ENCODE measurements at regions not wholly inside any gene's neighbourhood (a gene's known extent, or its start where the extent isn't known, plus 50 kb on each side); places are given as distances from the start of the nearest gene placed in this dataset.
"Not testable (repeated sequence)": the region's sequence is repeated elsewhere in the genome, so short reads cannot be mapped to it uniquely, and the experiment has no call there.

- DNase-seq = no peak
These were observed 536.3 kb upstream of the PTPRD start for GRCh38 chr9:11149065-11149464.

GRCh38 chr9:11158063-11158462, 545.3 kb upstream of the PTPRD start:
- peak in 1 of 2 experiments; percentile 5 for DNase-seq

- DNase-seq = no peak
These were observed 545.9 kb upstream of the PTPRD start for GRCh38 chr9:11158676-11159075.

GRCh38 chr9:11159318-11159862, 546.6 kb upstream of the PTPRD start:
- no peak for DNase-seq

GRCh38 chr9:11163843-11164242, 551.0 kb upstream of the PTPRD start:
- no peak for DNase-seq

GRCh38 chr9:11182001-11182400, 569.2 kb upstream of the PTPRD start:
- no peak for DNase-seq

- no peak for DNase-seq
These were observed 577.9 kb upstream of the PTPRD start for GRCh38 chr9:11190719-11191118.

GRCh38 chr9:11192993-11193392, 580.2 kb upstream of the PTPRD start:
- no peak for DNase-seq

- no peak for DNase-seq
These were observed 581.4 kb upstream of the PTPRD start for GRCh38 chr9:11194246-11194645.

GRCh38 chr9:11196840-11197365, 584.1 kb upstream of the PTPRD start:
- not testable (repeated sequence) for DNase-seq

GRCh38 chr9:11199335-11199734, 586.5 kb upstream of the PTPRD start:
- peak; percentile 56 to 80 for DNase-seq

- no peak for DNase-seq
These were observed 591.7 kb upstream of the PTPRD start for GRCh38 chr9:11204521-11204920.

GRCh38 chr9:11206925-11207324, 594.1 kb upstream of the PTPRD start:
- DNase-seq = no peak

- no peak for DNase-seq
These were observed 620.9 kb upstream of the PTPRD start for GRCh38 chr9:11233696-11234095.

GRCh38 chr9:11235061-11235460, 622.3 kb upstream of the PTPRD start:
- DNase-seq = no peak

- DNase-seq = no peak
These were observed 629.0 kb upstream of the PTPRD start for GRCh38 chr9:11241779-11242178.

- no peak for DNase-seq
These were observed 645.2 kb upstream of the PTPRD start for GRCh38 chr9:11257992-11258391.

- no peak for DNase-seq
These were observed 656.2 kb upstream of the PTPRD start for GRCh38 chr9:11269036-11269435.

- DNase-seq = no peak
These were observed 662.4 kb upstream of the PTPRD start for GRCh38 chr9:11275158-11275695.

GRCh38 chr9:11312966-11313365, 700.2 kb upstream of the PTPRD start:
- DNase-seq = no peak

- no peak for DNase-seq
These were observed 706.1 kb upstream of the PTPRD start for GRCh38 chr9:11318946-11319345.

- DNase-seq = peak; percentile 22 to 67
These were observed 706.7 kb upstream of the PTPRD start for GRCh38 chr9:11319538-11319937.

- no peak for DNase-seq
These were observed 708.2 kb upstream of the PTPRD start for GRCh38 chr9:11320989-11321388.

GRCh38 chr9:11323457-11323856, 710.7 kb upstream of the PTPRD start:
- DNase-seq = no peak

GRCh38 chr9:11326231-11326630, 713.4 kb upstream of the PTPRD start:
- DNase-seq = no peak

Measured in NCI-H524 (cell line).